ENCODE measurements at regions not wholly inside any gene's neighbourhood (a gene's known extent, or its start where the extent isn't known, plus 50 kb on each side); places are given as distances from the start of the nearest gene placed in this dataset.

DNA sequence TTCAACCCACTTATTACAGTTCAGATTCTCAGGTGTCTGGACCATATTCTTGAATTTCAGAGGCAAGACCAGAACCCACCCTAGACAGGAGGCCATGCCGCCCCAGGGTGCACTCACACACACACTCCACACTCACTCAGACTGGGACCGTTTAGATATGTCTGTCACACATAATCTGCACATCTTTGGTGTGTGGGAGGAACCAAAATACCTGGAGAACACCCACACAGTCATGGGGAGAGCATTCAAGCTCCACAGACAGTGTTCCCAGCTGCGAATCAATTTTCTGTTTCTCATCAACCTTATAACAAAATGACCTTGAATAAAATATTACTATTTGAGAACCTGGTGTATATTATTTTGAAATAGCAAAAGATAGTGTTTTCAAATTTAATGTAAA lies 2353.0 kb downstream of the PCDH9 start:
- Mint-ChIP-seq H3K4me3 (no peak overlapping the region), H3K27me3 (ENCODE audit: low read depth) (no peaks in the 10 kb centered on the region), H3K36me3 (ENCODE audit: insufficient read depth in 1 of 3, low read depth in 3 of 3) (no peaks in the 10 kb centered on the region; a peak in 1 of 7 replicates), H3K4me1 (no peaks in the 10 kb centered on the region), H3K9me3 (peaks cover 0 to 2% of the 10 kb centered on the region in 2 experiments; a peak in 4 of 5 replicates), H3K27ac (no peak overlapping the region)
- no peak overlapping the region for H3K56ac ChIP-seq (ENCODE audit: insufficient read length, low read depth, low read length)
- no peak overlapping the region for H2BK15ac ChIP-seq (ENCODE audit: low read depth, low read length)
- H4K8ac ChIP-seq (replicated peaks; ENCODE audit: insufficient read length, low read depth, low read length) = no peak overlapping the region
- no peaks in the 10 kb centered on the region for H3K4me1 ChIP-seq (ENCODE audit: insufficient read depth, low read length)
- no peak overlapping the region for H4K91ac ChIP-seq (ENCODE audit: insufficient read length, low read depth, low read length)
- no peak overlapping the region for H2BK12ac ChIP-seq (ENCODE audit: insufficient read length, low read depth, low read length)
- H4K20me1 ChIP-seq (ENCODE audit: control insufficient read depth, insufficient read depth, insufficient read length) = no peaks in the 10 kb centered on the region
- no peak overlapping the region for H3K4me2 ChIP-seq (ENCODE audit: insufficient read depth, insufficient read length, low read length)
- H3K9ac ChIP-seq (ENCODE audit: extremely low read depth, insufficient read length, low read length) = no peak overlapping the region
- no CpG with 5 or more reads among the region's 3 CpGs for WGBS (ENCODE audit: extremely low coverage, insufficient read length, low lambda C conversion rate)
- H2BK120ac ChIP-seq (ENCODE audit: low read depth, low read length, poor library complexity, severe bottlenecking) = no peak overlapping the region
- H3K27me3 ChIP-seq (ENCODE audit: insufficient read depth, low read length) = no peaks in the 10 kb centered on the region
- H3K27ac ChIP-seq (ENCODE audit: insufficient read length, low read depth, low read length) = no peak overlapping the region
- H3K4ac ChIP-seq (ENCODE audit: low read depth, low read length) = no peak overlapping the region
- H4K5ac ChIP-seq (ENCODE audit: insufficient read length, low read depth, low read length) = no peak overlapping the region
- H3K18ac ChIP-seq (ENCODE audit: insufficient read length, low read depth, low read length) = no peak overlapping the region
- no peaks in the 10 kb centered on the region for H3K79me1 ChIP-seq (ENCODE audit: insufficient read depth, low read depth, low read length, poor library complexity, severe bottlenecking)
- H2AFZ ChIP-seq (ENCODE audit: low read length) = no peak overlapping the region
- no peaks in the 10 kb centered on the region for H3K23me2 ChIP-seq (ENCODE audit: insufficient read length, low read depth, low read length, poor library complexity, severe bottlenecking)
- no peak overlapping the region for H2BK5ac ChIP-seq (ENCODE audit: insufficient read length, low read length)
- no peak overlapping the region for H3K23ac ChIP-seq (ENCODE audit: insufficient read length, low read depth, low read length)
- H3K9me3 ChIP-seq (ENCODE audit: control insufficient read depth, low read depth, low read length) = no peaks in the 10 kb centered on the region
- H2BK20ac ChIP-seq (ENCODE audit: low read depth, low read length, poor library complexity, severe bottlenecking) = no peak overlapping the region
- no peak overlapping the region for H2AK5ac ChIP-seq (ENCODE audit: insufficient read length, low read length)
- no peak for DNase-seq
- TF ChIP-seq, protein P1, sequence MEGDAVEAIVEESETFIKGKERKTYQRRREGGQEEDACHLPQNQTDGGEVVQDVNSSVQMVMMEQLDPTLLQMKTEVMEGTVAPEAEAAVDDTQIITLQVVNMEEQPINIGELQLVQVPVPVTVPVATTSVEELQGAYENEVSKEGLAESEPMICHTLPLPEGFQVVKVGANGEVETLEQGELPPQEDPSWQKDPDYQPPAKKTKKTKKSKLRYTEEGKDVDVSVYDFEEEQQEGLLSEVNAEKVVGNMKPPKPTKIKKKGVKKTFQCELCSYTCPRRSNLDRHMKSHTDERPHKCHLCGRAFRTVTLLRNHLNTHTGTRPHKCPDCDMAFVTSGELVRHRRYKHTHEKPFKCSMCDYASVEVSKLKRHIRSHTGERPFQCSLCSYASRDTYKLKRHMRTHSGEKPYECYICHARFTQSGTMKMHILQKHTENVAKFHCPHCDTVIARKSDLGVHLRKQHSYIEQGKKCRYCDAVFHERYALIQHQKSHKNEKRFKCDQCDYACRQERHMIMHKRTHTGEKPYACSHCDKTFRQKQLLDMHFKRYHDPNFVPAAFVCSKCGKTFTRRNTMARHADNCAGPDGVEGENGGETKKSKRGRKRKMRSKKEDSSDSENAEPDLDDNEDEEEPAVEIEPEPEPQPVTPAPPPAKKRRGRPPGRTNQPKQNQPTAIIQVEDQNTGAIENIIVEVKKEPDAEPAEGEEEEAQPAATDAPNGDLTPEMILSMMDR (conservative IDR thresholded peaks at IDR 0.05) = no peak
- H3T11ph ChIP-seq (ENCODE audit: low read length) = no peak overlapping the region
- no peaks in the 10 kb centered on the region for H3K79me2 ChIP-seq (ENCODE audit: insufficient read depth, low read length)
- H3K14ac ChIP-seq (ENCODE audit: insufficient read depth, low read length) = no peak overlapping the region
